ENCODE measurements at regions not wholly inside any gene's neighbourhood (a gene's known extent, or its start where the extent isn't known, plus 50 kb on each side); places are given as distances from the start of the nearest gene placed in this dataset.

DNA sequence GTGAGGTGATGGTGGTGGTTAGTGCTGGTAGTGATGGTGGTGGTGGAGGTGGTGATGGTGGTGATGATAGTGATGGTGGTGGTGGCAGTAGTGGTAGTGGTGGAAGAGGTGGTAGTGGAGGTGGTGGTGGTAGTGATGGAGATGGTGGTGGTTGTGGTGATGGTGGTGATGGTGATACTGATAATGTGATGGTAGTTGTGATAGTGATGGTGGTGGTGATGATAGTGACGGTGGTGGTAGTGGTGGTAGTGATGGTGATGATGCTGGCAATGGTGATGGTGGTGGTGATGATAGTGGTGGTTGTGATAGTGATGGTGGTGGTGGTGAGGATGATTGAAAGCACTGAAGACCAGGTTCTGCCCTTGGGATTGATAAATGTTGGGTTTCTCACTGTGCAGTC lies 85.2 kb upstream of the SLC1A3 start:
- no peak for DNase-seq (ENCODE audit: extremely low read depth, low read depth)
- TF ChIP-seq, protein P1, sequence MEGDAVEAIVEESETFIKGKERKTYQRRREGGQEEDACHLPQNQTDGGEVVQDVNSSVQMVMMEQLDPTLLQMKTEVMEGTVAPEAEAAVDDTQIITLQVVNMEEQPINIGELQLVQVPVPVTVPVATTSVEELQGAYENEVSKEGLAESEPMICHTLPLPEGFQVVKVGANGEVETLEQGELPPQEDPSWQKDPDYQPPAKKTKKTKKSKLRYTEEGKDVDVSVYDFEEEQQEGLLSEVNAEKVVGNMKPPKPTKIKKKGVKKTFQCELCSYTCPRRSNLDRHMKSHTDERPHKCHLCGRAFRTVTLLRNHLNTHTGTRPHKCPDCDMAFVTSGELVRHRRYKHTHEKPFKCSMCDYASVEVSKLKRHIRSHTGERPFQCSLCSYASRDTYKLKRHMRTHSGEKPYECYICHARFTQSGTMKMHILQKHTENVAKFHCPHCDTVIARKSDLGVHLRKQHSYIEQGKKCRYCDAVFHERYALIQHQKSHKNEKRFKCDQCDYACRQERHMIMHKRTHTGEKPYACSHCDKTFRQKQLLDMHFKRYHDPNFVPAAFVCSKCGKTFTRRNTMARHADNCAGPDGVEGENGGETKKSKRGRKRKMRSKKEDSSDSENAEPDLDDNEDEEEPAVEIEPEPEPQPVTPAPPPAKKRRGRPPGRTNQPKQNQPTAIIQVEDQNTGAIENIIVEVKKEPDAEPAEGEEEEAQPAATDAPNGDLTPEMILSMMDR (IDR thresholded peaks at IDR 0.05; ENCODE audit: low read depth, low read length): no peak

DNA sequence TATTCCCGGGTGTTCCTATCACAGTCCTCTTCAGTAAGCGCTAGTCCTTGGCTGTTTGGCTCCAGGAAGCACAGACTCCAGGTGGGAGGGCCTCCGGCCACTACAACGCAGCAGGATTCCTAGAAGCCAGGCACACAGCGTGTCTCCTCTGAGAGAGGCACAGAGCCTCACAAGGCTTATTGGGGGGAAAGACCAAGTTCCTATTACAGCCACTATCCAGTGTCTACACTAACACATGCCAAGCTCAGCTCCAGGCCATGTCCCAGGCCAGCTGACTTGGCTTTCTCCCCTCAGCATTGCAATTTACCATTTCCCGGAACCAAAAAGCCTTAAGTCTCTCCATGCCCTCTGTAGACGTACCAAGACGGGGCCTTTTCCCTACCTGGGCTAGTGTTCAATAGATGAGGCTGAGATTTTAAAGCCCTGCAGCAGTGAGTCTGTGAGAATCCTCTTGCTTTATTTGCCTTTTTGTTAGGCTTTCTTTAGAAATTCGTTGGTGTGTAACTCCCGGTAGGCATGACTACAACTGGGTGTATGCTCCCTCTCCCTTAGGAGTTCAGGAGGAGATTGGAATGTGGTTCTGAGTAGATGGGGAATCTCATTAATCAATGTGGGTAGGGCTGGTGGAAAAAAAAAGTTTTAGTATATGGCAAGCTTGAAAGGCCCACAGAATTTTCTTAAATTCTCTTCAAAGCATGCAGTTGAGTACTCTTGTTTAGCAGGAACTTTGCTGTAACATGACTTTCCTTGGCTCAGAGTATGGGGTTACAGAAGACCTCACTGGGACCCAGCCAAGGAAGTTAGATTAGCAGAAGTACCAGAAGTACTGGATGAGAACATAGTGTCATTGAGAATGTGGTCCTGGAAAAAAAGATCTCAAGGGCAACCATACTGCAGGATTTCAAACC lies 84.3 kb upstream of the SLC1A3 start:
- TF ChIP-seq, protein P1 (IDR thresholded peaks at IDR 0.05; ENCODE audit: low read depth, low read length): no peak
- no peak for DNase-seq (ENCODE audit: extremely low read depth, low read depth)

DNA sequence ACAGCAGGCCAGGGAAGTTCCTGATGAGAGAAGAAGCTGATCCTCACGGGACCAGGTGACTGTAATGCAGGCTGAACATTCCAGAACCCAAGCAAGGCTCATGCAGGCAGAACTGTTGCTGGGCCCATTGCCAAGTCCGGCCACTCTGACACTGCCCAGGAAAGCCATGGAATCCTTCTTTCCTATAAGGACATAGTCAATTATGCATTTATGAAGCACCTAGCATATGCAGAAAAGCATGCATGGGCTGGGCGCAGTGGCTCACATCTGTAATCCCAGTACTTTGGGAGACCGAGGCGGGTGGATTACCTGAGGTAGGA lies 83.7 kb upstream of the SLC1A3 start:
- no peak for DNase-seq (ENCODE audit: extremely low read depth, low read depth)
- TF ChIP-seq, protein P1 (IDR thresholded peaks at IDR 0.05; ENCODE audit: low read depth, low read length): no peak

DNA sequence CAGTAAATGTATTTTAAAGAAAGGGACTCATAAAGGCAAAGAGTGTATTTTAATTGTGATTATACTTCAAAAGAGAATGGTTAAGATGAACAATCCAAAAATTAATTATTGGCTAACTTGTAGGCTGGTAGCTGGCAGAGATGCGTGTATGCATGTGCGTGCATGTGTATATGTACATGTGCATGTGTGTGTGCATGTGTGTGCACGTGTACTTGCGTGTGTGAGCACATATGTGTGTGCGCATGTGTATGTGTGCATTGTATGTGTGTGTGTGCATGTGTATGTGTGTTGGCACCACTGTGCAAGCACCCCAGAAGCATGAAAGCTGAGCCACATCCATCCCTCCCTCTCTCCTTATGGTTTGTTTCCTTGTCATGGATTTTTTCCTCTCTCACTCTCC lies 83.0 kb upstream of the SLC1A3 start:
- TF ChIP-seq, protein P1 (IDR thresholded peaks at IDR 0.05; ENCODE audit: low read depth, low read length): no peak

DNA sequence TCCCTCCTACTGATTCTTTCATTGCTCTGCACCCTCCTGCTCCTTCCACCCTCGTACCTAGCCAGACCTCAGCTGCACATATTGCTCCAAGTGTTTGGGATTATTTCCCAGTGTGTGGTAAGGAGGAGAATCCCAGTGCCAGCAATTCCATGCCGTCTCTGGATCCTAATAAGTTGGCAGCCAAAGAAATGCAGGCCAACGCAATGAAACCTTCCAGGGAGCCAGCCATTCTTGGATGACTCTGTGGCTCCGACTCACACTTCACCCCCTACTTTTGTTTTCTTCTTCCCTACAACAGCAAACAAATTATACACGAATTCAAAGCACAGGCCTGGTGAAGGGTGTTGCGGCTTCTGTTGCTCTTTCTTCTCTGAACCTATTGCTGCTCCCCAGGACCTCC lies 82.5 kb upstream of the SLC1A3 start:
- DNase-seq (ENCODE audit: extremely low read depth, low read depth): no peak
- TF ChIP-seq, protein P1 (IDR thresholded peaks at IDR 0.05; ENCODE audit: low read depth, low read length): no peak

More for the DNA sequence above, 83.0 kb upstream of the SLC1A3 start:
- no peak for DNase-seq (ENCODE audit: extremely low read depth, low read depth)

DNA sequence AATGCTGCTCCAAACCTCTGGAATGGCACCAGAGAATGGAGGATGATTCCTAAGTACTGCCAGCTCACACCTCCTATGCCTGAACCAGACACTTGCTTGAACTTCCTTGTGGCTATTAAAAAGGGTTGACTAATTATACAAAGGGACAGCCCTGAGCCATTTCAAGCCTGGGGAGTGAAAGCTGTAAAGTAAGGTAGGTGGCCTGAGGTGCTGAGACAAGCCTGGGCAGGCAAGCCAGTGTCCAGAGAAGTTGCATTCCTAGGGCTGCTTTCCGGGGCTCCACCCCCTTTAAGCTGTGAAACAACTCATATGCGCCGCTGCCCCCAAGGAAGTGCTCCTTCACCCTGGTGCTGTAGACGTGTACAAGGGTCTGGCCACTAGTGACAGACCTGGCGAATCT lies 79.9 kb upstream of the SLC1A3 start:
- TF ChIP-seq, protein P1 (IDR thresholded peaks at IDR 0.05; ENCODE audit: low read depth, low read length): no peak
- DNase-seq (ENCODE audit: extremely low read depth, low read depth): no peak

DNA sequence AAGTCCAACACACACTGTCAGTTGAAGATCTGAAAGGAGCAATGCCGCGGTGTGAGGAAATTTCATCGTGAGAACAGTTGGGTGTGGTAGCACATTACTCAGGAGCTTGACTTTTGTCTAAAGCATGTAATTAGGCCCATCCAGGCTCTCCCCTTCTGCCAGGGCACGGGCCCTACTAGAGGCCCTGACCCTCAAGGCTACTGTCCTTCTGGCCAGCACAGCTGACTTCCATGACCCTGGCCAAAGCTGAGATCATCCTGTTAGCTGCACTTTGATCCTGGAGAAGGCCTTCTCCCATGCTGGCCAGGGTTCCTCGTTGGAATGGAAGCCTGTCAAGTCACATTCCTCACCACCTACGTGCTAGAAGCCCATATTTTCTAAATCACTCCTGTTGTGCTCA lies 77.8 kb upstream of the SLC1A3 start:
- TF ChIP-seq, protein P1 (IDR thresholded peaks at IDR 0.05; ENCODE audit: low read depth, low read length): no peak

More for the DNA sequence above, 77.8 kb upstream of the SLC1A3 start:
- no peak for DNase-seq (ENCODE audit: extremely low read depth, low read depth)
